ENCODE measurements at regions not wholly inside any gene's neighbourhood (a gene's known extent, or its start where the extent isn't known, plus 50 kb on each side); places are given as distances from the start of the nearest gene placed in this dataset.

DNA sequence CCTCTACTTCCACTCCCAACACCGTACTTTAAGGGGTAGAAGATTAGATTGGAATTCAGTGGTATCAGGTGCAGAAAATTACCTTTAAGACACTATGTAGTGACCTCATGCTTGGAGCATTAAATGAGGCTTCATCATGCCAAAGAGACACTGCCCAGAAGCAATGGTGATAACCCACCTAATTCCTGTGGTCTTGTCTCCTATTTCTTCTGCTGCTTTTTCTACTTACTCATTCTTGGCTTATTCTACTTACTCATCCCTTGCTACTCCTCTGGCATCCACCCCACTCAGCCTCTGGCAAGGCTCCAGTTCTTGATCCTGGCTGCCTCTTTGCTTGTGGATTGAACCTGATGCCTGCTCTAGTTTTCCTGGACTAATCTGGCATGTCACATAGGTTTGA is 62.3 kb upstream of the ADAMTS3 start:
- no peak for TF ChIP-seq EZH2 (IDR thresholded peaks at IDR 0.05; ENCODE audit: low read depth)
- no peak for TF ChIP-seq CTCF (conservative IDR thresholded peaks at IDR 0.05)
